ENCODE measurements at regions not wholly inside any gene's neighbourhood (a gene's known extent, or its start where the extent isn't known, plus 50 kb on each side); places are given as distances from the start of the nearest gene placed in this dataset.

- no peak overlapping the region for H3K4me3 ChIP-seq (ENCODE audit: low read depth, low read length)
- TF ChIP-seq CTCF (IDR thresholded peaks at IDR 0.05; ENCODE audit: insufficient read depth, low read length): no peak
- DNase-seq (ENCODE audit: low read depth): no peak
Measured at GRCh38 chr2:125041846-125042245, 1016.8 kb downstream of the CNTNAP5 start.

- DNase-seq (ENCODE audit: low read depth): no peak
- TF ChIP-seq CTCF (IDR thresholded peaks at IDR 0.05; ENCODE audit: insufficient read depth, low read length): no peak
- H3K4me3 ChIP-seq (ENCODE audit: low read depth, low read length): no peak overlapping the region
Measured at GRCh38 chr2:125042727-125043126, 1017.6 kb downstream of the CNTNAP5 start.

GRCh38 chr2:125070726-125071505, 1045.8 kb downstream of the CNTNAP5 start:
- H3K4me3 ChIP-seq (ENCODE audit: low read depth, low read length): no peak overlapping the region
- no peak for TF ChIP-seq CTCF (IDR thresholded peaks at IDR 0.05; ENCODE audit: insufficient read depth, low read length)
- DNase-seq (ENCODE audit: low read depth): no peak

- no peak overlapping the region for H3K4me3 ChIP-seq (ENCODE audit: low read depth, low read length)
- DNase-seq (ENCODE audit: low read depth): no peak
- no peak for TF ChIP-seq CTCF (IDR thresholded peaks at IDR 0.05; ENCODE audit: insufficient read depth, low read length)
Measured at GRCh38 chr2:125073440-125073839, 1048.4 kb downstream of the CNTNAP5 start.

GRCh38 chr2:125085904-125086303, 1060.8 kb downstream of the CNTNAP5 start:
- DNase-seq (ENCODE audit: low read depth): no peak
- no peak overlapping the region for H3K4me3 ChIP-seq (ENCODE audit: low read depth, low read length)
- no peak for TF ChIP-seq CTCF (IDR thresholded peaks at IDR 0.05; ENCODE audit: insufficient read depth, low read length)

- DNase-seq (ENCODE audit: low read depth): no peak
- H3K4me3 ChIP-seq (ENCODE audit: low read depth, low read length): no peak overlapping the region
- no peak for TF ChIP-seq CTCF (IDR thresholded peaks at IDR 0.05; ENCODE audit: insufficient read depth, low read length)
Measured at GRCh38 chr2:125086313-125087184, 1061.5 kb downstream of the CNTNAP5 start.

Data from fibroblast of the aortic adventitia (primary cell).